HCT116 (cell line): ENCODE measurements at regions not wholly inside any gene's neighbourhood (a gene's known extent, or its start where the extent isn't known, plus 50 kb on each side); places are given as distances from the start of the nearest gene placed in this dataset.

ENCODE experiments used
- ATAC-seq: fragments of 200-7000 bp; cut with Tn5 transposase; 2 replicates; pipeline ENCODE4 v1.9.1; 2020; ENCODE audit warnings: mild to moderate bottlenecking, moderate library complexity
- BruUV-seq: library from RNA; stranded (reverse); fragments of 400-500 nt; replicated peaks from 2 replicates; lab custom pipeline; 2021; lab: Mats Ljungman, UMichigan
- CTCF ChIA-PET: fragments of 300-600 bp; sonication (Branson Sonifier 250); formaldehyde crosslinking; loops from one replicate; lab custom pipeline; 2021; ENCODE audit warnings: antibody characterized with exemption; lab: Charles Lee
- POLR2A ChIA-PET: fragments of 300-600, 350-600 bp; sonication (Branson Sonifier 250); formaldehyde crosslinking; loops from one replicate; lab custom pipeline; 2021; ENCODE audit warnings: antibody characterized with exemption; lab: Charles Lee
- RAD21 ChIA-PET, 2 experiments: fragments of 300-600 bp; sonication (Branson Sonifier 250); formaldehyde crosslinking; loops; one replicate each; lab custom pipeline; 2023; ENCODE audit warnings: low total read pairs in 2 of 2; ENCODE audit not compliant: uncharacterized antibody in 2 of 2, unreplicated experiment in 2 of 2, low non-redundant PET in 1 of 2; lab: Charles Lee
- DNase-seq: peaks from one replicate; pipeline ENCODE4 v3.0.0-alpha.2; 2010; ENCODE audit warnings: low read depth, low spot score
- H2AFZ ChIP-seq: fragments of 200-600 bp; shearing (Covaris generic), sonication (generic); 2 replicates; pipeline ENCODE4 v1.6.1; 2017; ENCODE audit warnings: low read depth, mixed run types, mixed read lengths, antibody characterized with exemption, low read length; ENCODE audit not compliant: poor library complexity, severe bottlenecking
- H3K27ac ChIP-seq: 2 replicates; pipeline ENCODE4 v1.5.1; 2012; ENCODE audit warnings: low read depth, low read length
- H3K27me3 ChIP-seq: fragments of 200-600 bp; sonication (generic); 2 replicates; pipeline ENCODE4 v1.6.1; 2016; ENCODE audit warnings: mixed run types, low read length, mixed read lengths; ENCODE audit not compliant: insufficient read depth
- H3K36me3 ChIP-seq, 2 experiments: fragments of 200-500 bp in 1 of 2; fragments of 200-600 bp in 1 of 2; sonication (Bioruptor generic) in 1 of 2; sonication (generic) in 1 of 2; 2 replicates each; pipeline versions ENCODE4 v1.5.1 to v1.6.1; 2014 to 2016; ENCODE audit warnings: low read length in 2 of 2, inconsistent platforms in 1 of 2, mixed read lengths in 1 of 2, mixed run types in 1 of 2; ENCODE audit not compliant: insufficient read depth in 2 of 2, control insufficient read depth in 1 of 2
- H3K4me1 ChIP-seq, 2 experiments: fragments of 200-600 bp in 1 of 2; sonication (generic) in 1 of 2; 2 replicates each; pipeline versions ENCODE4 v1.5.1 to v1.6.1; 2012 to 2017; ENCODE audit warnings: low read length in 2 of 2, inconsistent platforms in 1 of 2, mild to moderate bottlenecking in 1 of 2, mixed read lengths in 1 of 2, mixed run types in 1 of 2, moderate library complexity in 1 of 2; ENCODE audit not compliant: insufficient read depth in 2 of 2, control insufficient read depth in 1 of 2
- H3K4me2 ChIP-seq: fragments of 200-600 bp; sonication (generic); 2 replicates; pipeline ENCODE4 v1.6.1; 2017; ENCODE audit warnings: mixed run types, low read length, mixed read lengths
- H3K4me3 ChIP-seq, 2 experiments: fragments of 200-600 bp in 1 of 2; sonication (generic) in 1 of 2; replicated peaks in 1 of 2; 2 replicates each; pipeline ENCODE4 v1.5.1; 2011 to 2016; ENCODE audit warnings: low read length in 2 of 2, control low read depth in 1 of 2, low read depth in 1 of 2, mild to moderate bottlenecking in 1 of 2, mixed read lengths in 1 of 2, mixed run types in 1 of 2
- H3K79me2 ChIP-seq: fragments of 200-600 bp; sonication (generic); 2 replicates; pipeline ENCODE4 v1.6.1; 2017; ENCODE audit warnings: mild to moderate bottlenecking, mixed run types, low read length, moderate library complexity, mixed read lengths; ENCODE audit not compliant: insufficient read depth
- H3K9ac ChIP-seq: fragments of 200-600 bp; sonication (generic); 2 replicates; pipeline ENCODE4 v1.6.1; 2016; ENCODE audit warnings: low read length, mixed read lengths
- H3K9me2 ChIP-seq: fragments of 200-600 bp; sonication (generic), shearing (Covaris generic); 2 replicates; pipeline ENCODE4 v1.6.1; 2017; ENCODE audit warnings: mixed run types, mild to moderate bottlenecking, moderate library complexity; ENCODE audit not compliant: insufficient read depth
- H3K9me3 ChIP-seq, 2 experiments: fragments of 200-500 bp in 1 of 2; fragments of 200-600 bp in 1 of 2; sonication (Bioruptor generic) in 1 of 2; sonication (generic) in 1 of 2; 2 replicates each; pipeline ENCODE4 v1.6.1; 2014 to 2017; ENCODE audit warnings: low read length in 2 of 2, mixed read lengths in 2 of 2, inconsistent platforms in 1 of 2, low read depth in 1 of 2, mild to moderate bottlenecking in 1 of 2, mixed run types in 1 of 2, moderate library complexity in 1 of 2; ENCODE audit not compliant: control insufficient read depth in 1 of 2, insufficient read depth in 1 of 2
- H4K20me1 ChIP-seq: fragments of 200-600 bp; sonication (generic), shearing (Covaris generic); 2 replicates; pipeline ENCODE4 v1.6.1; 2017; ENCODE audit warnings: mixed run types, mild to moderate bottlenecking, moderate library complexity; ENCODE audit not compliant: insufficient read depth
- CBX3 ChIP-seq: IDR thresholded peaks from 2 replicates; pipeline ENCODE4 v1.6.1; 2012; ENCODE audit warnings: low read depth
- ELF1 ChIP-seq: IDR thresholded peaks from 2 replicates; pipeline ENCODE4 v1.6.1; 2012; ENCODE audit warnings: low read depth, borderline replicate concordance
- EZH2 ChIP-seq: fragments of 200-600 bp; sonication (generic); IDR thresholded peaks from 2 replicates; pipeline ENCODE4 v1.6.1; 2017; ENCODE audit warnings: antibody characterized with exemption, mixed run types
- JUND ChIP-seq: IDR thresholded peaks from 2 replicates; pipeline ENCODE4 v1.6.1; 2012
- RAD21 ChIP-seq: IDR thresholded peaks from 2 replicates; pipeline ENCODE4 v1.6.1; 2012; ENCODE audit warnings: low read depth, mild to moderate bottlenecking
- SIN3A ChIP-seq: IDR thresholded peaks from 2 replicates; pipeline ENCODE4 v1.6.1; 2012; ENCODE audit warnings: low read depth
- SP1 ChIP-seq: IDR thresholded peaks from 2 replicates; pipeline ENCODE4 v1.6.1; 2012; ENCODE audit warnings: low read depth
- TCF7L2 ChIP-seq: IDR thresholded peaks from 2 replicates; pipeline ENCODE4 v1.7.0; 2011; ENCODE audit warnings: borderline replicate concordance, inconsistent platforms; ENCODE audit not compliant: insufficient read depth, insufficient read length; ENCODE audit errors: extremely low read depth
- ZFX ChIP-seq: fragments of 450-650 bp; IDR thresholded peaks from 2 replicates; pipeline ENCODE4 v1.6.1; 2017
- intact Hi-C: fragments of 100-400 bp; cut with micrococcal nuclease; formaldehyde crosslinking; loops from 2 replicates; pipeline ENCODE4 v1.10.0; 2022
- TF ChIP-seq, protein P1 (sequence below), 3 experiments: fragments of 200-600 bp in 1 of 3; sonication (generic) in 1 of 3; IDR thresholded peaks in 2 of 3; conservative IDR thresholded peaks in 1 of 3; 2 replicates each; pipeline ENCODE4 v1.5.1; 2012 to 2017; ENCODE audit warnings: low read depth in 2 of 3, low read length in 2 of 3, antibody characterized with exemption in 1 of 3, borderline replicate concordance in 1 of 3, control low read depth in 1 of 3, mild to moderate bottlenecking in 1 of 3, mixed read lengths in 1 of 3, mixed run types in 1 of 3, moderate library complexity in 1 of 3; ENCODE audit not compliant: insufficient read depth in 1 of 3
- TF ChIP-seq, protein P2 (sequence below): IDR thresholded peaks from 2 replicates; pipeline ENCODE4 v1.6.1; 2012

DNA sequence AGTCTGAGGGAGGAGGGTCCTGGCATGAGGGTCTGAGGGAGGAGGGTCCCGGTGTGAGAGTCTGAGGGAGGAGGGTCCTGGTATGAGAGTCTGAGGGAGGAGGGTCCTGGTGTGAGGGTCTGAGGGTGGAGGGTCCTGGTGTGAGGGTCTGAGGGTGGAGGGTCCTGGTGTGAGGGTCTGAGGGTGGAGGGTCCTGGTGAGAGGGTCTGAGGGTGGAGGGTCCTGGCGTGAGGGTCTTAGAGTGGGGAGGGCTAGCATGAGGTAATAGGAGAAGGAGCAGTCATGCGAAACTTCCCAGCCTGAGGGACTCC is 194.8 kb downstream of the TEX29 start:
- no peaks in the 10 kb centered on the region for H3K9me2 ChIP-seq
- H3K27ac ChIP-seq = no peak overlapping the region
- DNase-seq (no peak), ATAC-seq (no peak)
- RAD21 ChIA-PET = no interaction called here
- no TSS peak for BruUV-seq
- no peak overlapping the region for H3K4me2 ChIP-seq
- H4K20me1 ChIP-seq = no peaks in the 10 kb centered on the region
- POLR2A ChIA-PET = no interaction called here
- H3K36me3 ChIP-seq = no peaks in the 10 kb centered on the region
- TF ChIP-seq SP1 (no peak), ELF1 (no peak), RAD21 (no peak), ZFX (no peak)
- TF ChIP-seq, protein P1, sequence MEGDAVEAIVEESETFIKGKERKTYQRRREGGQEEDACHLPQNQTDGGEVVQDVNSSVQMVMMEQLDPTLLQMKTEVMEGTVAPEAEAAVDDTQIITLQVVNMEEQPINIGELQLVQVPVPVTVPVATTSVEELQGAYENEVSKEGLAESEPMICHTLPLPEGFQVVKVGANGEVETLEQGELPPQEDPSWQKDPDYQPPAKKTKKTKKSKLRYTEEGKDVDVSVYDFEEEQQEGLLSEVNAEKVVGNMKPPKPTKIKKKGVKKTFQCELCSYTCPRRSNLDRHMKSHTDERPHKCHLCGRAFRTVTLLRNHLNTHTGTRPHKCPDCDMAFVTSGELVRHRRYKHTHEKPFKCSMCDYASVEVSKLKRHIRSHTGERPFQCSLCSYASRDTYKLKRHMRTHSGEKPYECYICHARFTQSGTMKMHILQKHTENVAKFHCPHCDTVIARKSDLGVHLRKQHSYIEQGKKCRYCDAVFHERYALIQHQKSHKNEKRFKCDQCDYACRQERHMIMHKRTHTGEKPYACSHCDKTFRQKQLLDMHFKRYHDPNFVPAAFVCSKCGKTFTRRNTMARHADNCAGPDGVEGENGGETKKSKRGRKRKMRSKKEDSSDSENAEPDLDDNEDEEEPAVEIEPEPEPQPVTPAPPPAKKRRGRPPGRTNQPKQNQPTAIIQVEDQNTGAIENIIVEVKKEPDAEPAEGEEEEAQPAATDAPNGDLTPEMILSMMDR (IDR thresholded peaks at IDR 0.05 in 2 of 3, conservative IDR thresholded peaks at IDR 0.05 in 1 of 3; ENCODE audit: borderline replicate concordance in 1 of 3, insufficient read depth in 1 of 3, low read depth in 2 of 3, low read length in 2 of 3) = no peak
- TF ChIP-seq, protein P2, sequence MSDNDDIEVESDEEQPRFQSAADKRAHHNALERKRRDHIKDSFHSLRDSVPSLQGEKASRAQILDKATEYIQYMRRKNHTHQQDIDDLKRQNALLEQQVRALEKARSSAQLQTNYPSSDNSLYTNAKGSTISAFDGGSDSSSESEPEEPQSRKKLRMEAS = no peak
- H3K4me3 ChIP-seq = no peak overlapping the region
- intact Hi-C loops = no loop called here
- H3K9ac ChIP-seq = no peak overlapping the region
- peaks cover 11% of the 10 kb centered on the region; the same call in 1 of the 2 replicates for H3K27me3 ChIP-seq
- H3K79me2 ChIP-seq = no peaks in the 10 kb centered on the region
- no peak overlapping the region for H2AFZ ChIP-seq
- H3K4me1 ChIP-seq = no peaks in the 10 kb centered on the region
- no peaks in the 10 kb centered on the region for H3K9me3 ChIP-seq
- CTCF ChIA-PET = no interaction called here

DNA sequence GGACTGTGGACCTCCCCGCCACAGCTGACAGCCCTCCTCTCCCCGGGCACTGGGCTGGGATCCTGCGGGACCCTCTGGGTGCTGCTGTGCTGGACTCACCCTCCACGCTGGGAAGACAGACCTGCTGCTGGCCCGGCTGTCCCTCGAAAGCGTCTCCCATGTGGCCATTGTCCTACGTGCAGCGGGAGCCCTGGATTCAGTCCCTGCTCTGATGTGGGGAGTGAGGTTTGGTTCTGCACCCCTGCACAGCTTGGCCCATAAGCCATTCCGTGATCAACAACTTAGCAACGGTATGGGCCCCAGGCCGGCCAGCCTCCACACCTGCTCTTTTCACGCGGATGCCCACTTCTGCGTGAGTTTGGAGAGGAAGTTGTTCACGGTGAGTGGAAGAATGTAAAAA is 195.2 kb downstream of the TEX29 start:
- ChIA-PET POLR2A (no interaction called here), CTCF (no interaction called here), RAD21 (no interaction called here)
- Histone ChIP-seq H4K20me1 (no peaks in the 10 kb centered on the region), H3K36me3 (no peaks in the 10 kb centered on the region), H3K27ac (no peak overlapping the region), H3K9me2 (no peaks in the 10 kb centered on the region), H3K4me2 (no peak overlapping the region), H3K79me2 (no peaks in the 10 kb centered on the region), H2AFZ (no peak overlapping the region), H3K9me3 (no peaks in the 10 kb centered on the region), H3K4me1 (no peaks in the 10 kb centered on the region), H3K9ac (no peak overlapping the region), H3K27me3 (peaks cover 11% of the 10 kb centered on the region; the same call in 1 of the 2 replicates), H3K4me3 (no peak overlapping the region)
- intact Hi-C loops = no loop called here
- BruUV-seq = no TSS peak
- DNase-seq = no peak
- no peak for TF ChIP-seq SIN3A
- TF ChIP-seq TCF7L2 = no peak
- TF ChIP-seq ELF1 = no peak
- no peak for TF ChIP-seq JUND
- TF ChIP-seq CBX3 = no peak
- no peak for TF ChIP-seq RAD21
- TF ChIP-seq ZFX = no peak
- no peak for TF ChIP-seq EZH2
- no peak for ATAC-seq
